ENCODE measurements at regions not wholly inside any gene's neighbourhood (a gene's known extent, or its start where the extent isn't known, plus 50 kb on each side); places are given as distances from the start of the nearest gene placed in this dataset.

DNA sequence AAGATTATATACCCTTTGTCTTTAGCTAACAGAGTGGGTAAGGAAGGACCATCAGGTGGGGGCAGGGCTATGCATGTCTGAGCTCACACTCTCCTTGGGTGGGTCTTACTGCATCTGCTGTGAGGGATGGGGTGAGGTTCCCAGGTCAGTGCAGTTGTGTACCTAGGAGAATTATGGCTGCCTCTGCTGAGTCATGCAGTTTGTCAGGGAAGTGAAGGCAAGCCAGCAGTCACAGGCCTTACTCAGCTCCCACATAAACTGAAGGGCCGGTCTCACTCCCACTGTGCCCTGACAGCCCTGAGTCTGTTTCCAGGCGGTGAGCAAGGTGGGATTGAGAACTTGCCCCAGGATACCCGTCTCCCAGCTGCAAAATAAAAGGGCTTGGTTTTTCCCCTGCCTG lies 328.6 kb downstream of the MAP2K6 start:
- DNase-seq (ENCODE audit: low spot score), result no peak
- ATAC-seq (ENCODE audit: insufficient number of reproducible peaks, low FRiP score, low read depth), result no peak
- H3K4me3 ChIP-seq, result no peak overlapping the region
- H3K4me1 ChIP-seq (ENCODE audit: control insufficient read depth in 1 of 2, low read depth in 2 of 2), result no peaks in the 10 kb centered on the region
- H3K9me3 ChIP-seq, result no peaks in the 10 kb centered on the region
- no peak overlapping the region for H3K27ac ChIP-seq
- H3K27me3 ChIP-seq (replicated peaks; ENCODE audit: insufficient read depth), result no peaks in the 10 kb centered on the region
- TF ChIP-seq, protein P1, sequence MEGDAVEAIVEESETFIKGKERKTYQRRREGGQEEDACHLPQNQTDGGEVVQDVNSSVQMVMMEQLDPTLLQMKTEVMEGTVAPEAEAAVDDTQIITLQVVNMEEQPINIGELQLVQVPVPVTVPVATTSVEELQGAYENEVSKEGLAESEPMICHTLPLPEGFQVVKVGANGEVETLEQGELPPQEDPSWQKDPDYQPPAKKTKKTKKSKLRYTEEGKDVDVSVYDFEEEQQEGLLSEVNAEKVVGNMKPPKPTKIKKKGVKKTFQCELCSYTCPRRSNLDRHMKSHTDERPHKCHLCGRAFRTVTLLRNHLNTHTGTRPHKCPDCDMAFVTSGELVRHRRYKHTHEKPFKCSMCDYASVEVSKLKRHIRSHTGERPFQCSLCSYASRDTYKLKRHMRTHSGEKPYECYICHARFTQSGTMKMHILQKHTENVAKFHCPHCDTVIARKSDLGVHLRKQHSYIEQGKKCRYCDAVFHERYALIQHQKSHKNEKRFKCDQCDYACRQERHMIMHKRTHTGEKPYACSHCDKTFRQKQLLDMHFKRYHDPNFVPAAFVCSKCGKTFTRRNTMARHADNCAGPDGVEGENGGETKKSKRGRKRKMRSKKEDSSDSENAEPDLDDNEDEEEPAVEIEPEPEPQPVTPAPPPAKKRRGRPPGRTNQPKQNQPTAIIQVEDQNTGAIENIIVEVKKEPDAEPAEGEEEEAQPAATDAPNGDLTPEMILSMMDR (IDR thresholded peaks at IDR 0.05), result no peak
- no peaks in the 10 kb centered on the region for H3K36me3 ChIP-seq

DNA sequence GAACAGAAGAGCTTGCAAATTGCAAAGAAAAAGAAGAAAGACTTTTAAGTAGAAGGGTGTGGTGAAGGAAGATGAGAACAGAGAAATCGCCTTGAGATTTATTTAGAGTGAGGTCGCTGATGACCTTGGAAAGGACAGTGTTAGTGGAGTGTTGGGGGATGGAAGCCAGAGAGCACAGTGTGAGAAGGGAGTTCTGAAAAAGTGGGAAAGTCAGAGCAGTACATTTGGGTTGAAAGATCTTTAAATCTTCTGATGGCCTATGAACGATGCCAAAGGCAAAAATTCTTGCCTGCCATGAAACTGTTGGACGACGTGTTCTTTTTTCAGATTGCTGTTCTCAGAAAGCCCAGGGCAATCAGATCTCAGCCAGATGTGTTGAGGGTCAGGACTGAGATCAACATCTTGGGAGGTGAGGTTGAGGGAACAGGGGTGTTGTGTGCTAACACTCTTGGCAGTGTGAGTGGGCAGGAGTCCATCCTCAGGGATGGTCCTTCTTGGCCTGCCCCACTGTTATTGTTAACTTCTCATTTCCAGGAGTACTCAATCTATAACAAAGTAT lies 330.1 kb downstream of the MAP2K6 start:
- TF ChIP-seq, protein P1 (IDR thresholded peaks at IDR 0.05), result no peak
- H3K36me3 ChIP-seq, result no peaks in the 10 kb centered on the region
- H3K27me3 ChIP-seq (replicated peaks; ENCODE audit: insufficient read depth), result no peaks in the 10 kb centered on the region
- ATAC-seq (ENCODE audit: insufficient number of reproducible peaks, low FRiP score, low read depth), result no peak
- no peak for DNase-seq (ENCODE audit: low spot score)
- no peak overlapping the region for H3K4me3 ChIP-seq
- no peaks in the 10 kb centered on the region for H3K4me1 ChIP-seq (ENCODE audit: control insufficient read depth in 1 of 2, low read depth in 2 of 2)
- no peak overlapping the region for H3K27ac ChIP-seq
- H3K9me3 ChIP-seq, result no peaks in the 10 kb centered on the region

DNA sequence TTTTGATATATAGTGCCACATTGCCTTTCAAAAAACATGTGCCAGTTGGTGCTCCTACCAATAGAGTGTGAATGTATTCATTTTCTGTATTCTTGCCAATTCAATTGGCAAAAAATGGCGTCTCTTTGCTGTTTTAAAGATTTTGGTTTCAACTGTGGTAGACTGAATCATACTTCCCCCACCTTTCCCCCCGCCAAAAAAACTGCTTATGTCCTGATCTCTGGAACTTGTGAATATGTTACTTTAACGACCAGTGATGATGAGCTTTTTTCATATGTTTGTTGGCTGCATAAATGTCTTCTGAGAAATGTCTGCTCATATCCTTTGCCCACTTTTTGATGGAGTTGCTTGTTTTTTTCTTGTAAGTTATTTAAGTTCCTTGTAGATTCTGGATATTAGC lies 325.1 kb upstream of the KCNJ16 start:
- H3K27ac ChIP-seq, result no peak overlapping the region
- H3K36me3 ChIP-seq, result no peaks in the 10 kb centered on the region
- H3K27me3 ChIP-seq (replicated peaks; ENCODE audit: insufficient read depth), result no peaks in the 10 kb centered on the region
- H3K4me3 ChIP-seq, result no peak overlapping the region
- ATAC-seq (ENCODE audit: insufficient number of reproducible peaks, low FRiP score, low read depth), result no peak
- TF ChIP-seq, protein P1 (IDR thresholded peaks at IDR 0.05), result no peak
- no peak for DNase-seq (ENCODE audit: low spot score)
- H3K9me3 ChIP-seq, result no peaks in the 10 kb centered on the region
- H3K4me1 ChIP-seq (ENCODE audit: control insufficient read depth in 1 of 2, low read depth in 2 of 2), result no peaks in the 10 kb centered on the region

DNA sequence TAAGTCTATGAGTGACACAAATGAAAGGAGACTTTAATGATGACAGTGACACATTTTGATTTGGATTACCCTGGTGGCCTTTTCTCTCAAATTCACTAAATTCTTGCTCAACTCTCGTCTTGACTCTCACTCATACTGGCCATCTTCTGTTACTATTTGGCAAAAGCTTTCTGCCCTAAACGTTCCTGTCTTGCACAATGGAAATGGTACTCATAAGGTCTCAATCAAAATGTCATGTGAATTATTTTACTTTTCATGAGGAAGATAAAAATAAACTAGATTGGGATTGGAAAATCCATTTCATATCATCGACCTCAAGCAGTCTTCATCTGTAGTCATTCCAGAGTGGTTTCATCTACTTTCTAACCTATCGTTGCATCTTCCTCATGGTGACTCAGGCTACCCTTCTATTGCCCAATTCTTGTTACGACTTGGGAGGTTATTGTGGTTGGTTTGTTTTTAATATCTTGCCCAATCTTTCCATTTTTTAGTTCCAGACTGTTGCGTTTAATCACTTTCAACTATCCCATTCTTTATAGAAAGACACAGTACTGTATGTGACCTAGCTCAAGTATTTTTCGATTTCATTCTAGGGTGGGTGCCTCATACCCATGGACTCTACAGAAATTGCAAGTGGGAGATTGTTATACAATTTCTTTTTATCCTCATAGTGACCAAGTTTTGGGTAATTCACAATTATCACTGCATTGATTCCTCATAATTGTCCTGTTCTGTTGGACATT lies 317.2 kb upstream of the KCNJ16 start:
- DNase-seq (ENCODE audit: low spot score) (no peak), ATAC-seq (ENCODE audit: insufficient number of reproducible peaks, low FRiP score, low read depth) (no peak)
- Histone ChIP-seq H3K4me3 (no peak overlapping the region), H3K27ac (no peak overlapping the region), H3K27me3 (replicated peaks; ENCODE audit: insufficient read depth) (no peaks in the 10 kb centered on the region), H3K4me1 (ENCODE audit: control insufficient read depth in 1 of 2, low read depth in 2 of 2) (peaks cover 7 to 9% of the 10 kb centered on the region in 2 donors), H3K9me3 (no peaks in the 10 kb centered on the region), H3K36me3 (no peaks in the 10 kb centered on the region)
- TF ChIP-seq, protein P1 (IDR thresholded peaks at IDR 0.05), result no peak

DNA sequence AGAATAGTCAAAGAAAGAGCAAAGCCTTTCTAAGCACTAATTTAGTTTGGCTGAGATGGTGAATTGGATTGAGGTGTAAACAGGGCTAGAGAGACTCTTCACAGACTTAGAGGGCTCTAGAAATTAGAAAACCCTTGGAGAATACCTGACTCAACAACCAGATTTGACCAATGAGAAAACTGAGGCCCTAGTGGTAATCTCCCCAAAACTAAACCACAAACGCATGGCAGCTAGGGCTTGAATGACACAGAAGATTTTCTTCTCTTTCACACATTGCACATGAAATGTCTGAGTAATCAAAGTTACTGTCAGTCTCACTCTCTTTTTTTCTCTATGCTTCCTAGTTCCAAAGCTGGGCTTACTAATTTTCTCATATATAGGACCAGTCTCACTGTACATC lies 314.5 kb upstream of the KCNJ16 start:
- TF ChIP-seq, protein P1 (IDR thresholded peaks at IDR 0.05), result no peak
- no peak for ATAC-seq (ENCODE audit: insufficient number of reproducible peaks, low FRiP score, low read depth)
- Histone ChIP-seq H3K4me3 (no peak overlapping the region), H3K27ac (no peak overlapping the region), H3K9me3 (no peaks in the 10 kb centered on the region), H3K27me3 (replicated peaks; ENCODE audit: insufficient read depth) (no peaks in the 10 kb centered on the region), H3K36me3 (no peaks in the 10 kb centered on the region), H3K4me1 (ENCODE audit: control insufficient read depth in 1 of 2, low read depth in 2 of 2) (peaks cover 7 to 9% of the 10 kb centered on the region in 2 donors)
- no peak for DNase-seq (ENCODE audit: low spot score)

Measured in thoracic aorta (tissue), 2 donors.